ENCODE measurements at regions not wholly inside any gene's neighbourhood (a gene's known extent, or its start where the extent isn't known, plus 50 kb on each side); places are given as distances from the start of the nearest gene placed in this dataset.

- no TSS peak for BruUV-seq (replicated peaks)
- TF ChIP-seq ZNF695 (CRISPR knock-in tag; IDR thresholded peaks at IDR 0.05) = no peak
- TF ChIP-seq CCNT2 (IDR thresholded peaks at IDR 0.05; ENCODE audit: borderline replicate concordance, extremely low read depth, insufficient read length, low read depth, low read length) = no peak
Measured at GRCh38 chr3:55305696-55306485, 181.2 kb downstream of the WNT5A start.

DNA sequence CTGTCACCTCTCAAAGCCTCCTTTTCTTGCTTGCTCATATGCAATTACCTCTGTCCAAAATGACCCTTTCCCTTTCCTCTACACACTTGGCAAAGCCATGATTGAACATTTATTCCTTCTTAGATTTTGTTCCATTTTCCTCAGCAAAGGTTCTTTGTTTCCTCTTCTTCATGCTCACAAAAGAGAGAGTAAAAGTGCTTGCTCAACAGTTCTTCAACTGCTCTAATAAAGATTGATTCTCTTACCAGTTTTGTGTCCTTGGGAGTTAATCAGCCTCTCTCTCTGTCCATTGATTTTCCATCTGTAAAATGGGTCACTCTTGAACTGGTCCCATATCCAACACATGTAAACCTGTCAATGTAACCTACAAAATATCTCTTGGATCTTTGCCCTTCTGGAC is 186.4 kb downstream of the WNT5A start:
- FAIRE-seq (no peak), DNase-seq (ENCODE audit: extremely low read depth in 1 of 4, low spot score in 3 of 4) (no peak), ATAC-seq (no peak)
- no peaks in the 10 kb centered on the region for H3K79me2 ChIP-seq (ENCODE audit: control insufficient read depth, insufficient read depth, low read length)
- H3K4me1 ChIP-seq (replicated peaks in 1 of 2; ENCODE audit: control insufficient read depth in 2 of 2, insufficient read depth in 2 of 2, low read length in 2 of 2) = no peaks in the 10 kb centered on the region
- no peaks in the 10 kb centered on the region for H3K9me1 ChIP-seq (ENCODE audit: control insufficient read depth, insufficient read depth, low read length)
- H3K4me2 ChIP-seq (ENCODE audit: insufficient read depth, low read length) = no peak overlapping the region
- H3K27ac ChIP-seq (ENCODE audit: extremely low read depth, low read depth, low read length) = no peak overlapping the region
- H3K4me3 ChIP-seq = no peak overlapping the region
- H3K9me3 ChIP-seq (replicated peaks; ENCODE audit: control insufficient read depth, insufficient read depth, low read depth, low read length) = no peaks in the 10 kb centered on the region
- H3K9ac ChIP-seq (ENCODE audit: insufficient read depth in 1 of 2, low read depth in 2 of 2, low read length in 2 of 2) = no peak overlapping the region
- no peaks in the 10 kb centered on the region for H3K36me3 ChIP-seq (ENCODE audit: control insufficient read depth, insufficient read depth, low read length)
- H2AFZ ChIP-seq (ENCODE audit: low read depth, low read length) = no peak overlapping the region
- POLR2A ChIA-PET = no interaction called here
- no peaks in the 10 kb centered on the region for H3K27me3 ChIP-seq (ENCODE audit: control insufficient read depth in 2 of 2, insufficient read depth in 2 of 2, low read length in 2 of 2)
- CTCF ChIA-PET (ENCODE audit: low intra/inter-chr PET ratio) = no interaction called here
- H4K20me1 ChIP-seq (replicated peaks; ENCODE audit: control insufficient read depth, insufficient read depth, low read length) = no peaks in the 10 kb centered on the region
- intact Hi-C loops (cut with micrococcal nuclease) (no loop called here), in situ Hi-C loops (cut with MboI) (no loop called here)
- BruUV-seq (replicated peaks) = no TSS peak
- no peak for TF ChIP-seq BHLHE40 (IDR thresholded peaks at IDR 0.05; ENCODE audit: low read length)
- TF ChIP-seq ZNF589 (CRISPR knock-in tag; IDR thresholded peaks at IDR 0.05; ENCODE audit: low read depth) = no peak
- TF ChIP-seq, protein P1, sequence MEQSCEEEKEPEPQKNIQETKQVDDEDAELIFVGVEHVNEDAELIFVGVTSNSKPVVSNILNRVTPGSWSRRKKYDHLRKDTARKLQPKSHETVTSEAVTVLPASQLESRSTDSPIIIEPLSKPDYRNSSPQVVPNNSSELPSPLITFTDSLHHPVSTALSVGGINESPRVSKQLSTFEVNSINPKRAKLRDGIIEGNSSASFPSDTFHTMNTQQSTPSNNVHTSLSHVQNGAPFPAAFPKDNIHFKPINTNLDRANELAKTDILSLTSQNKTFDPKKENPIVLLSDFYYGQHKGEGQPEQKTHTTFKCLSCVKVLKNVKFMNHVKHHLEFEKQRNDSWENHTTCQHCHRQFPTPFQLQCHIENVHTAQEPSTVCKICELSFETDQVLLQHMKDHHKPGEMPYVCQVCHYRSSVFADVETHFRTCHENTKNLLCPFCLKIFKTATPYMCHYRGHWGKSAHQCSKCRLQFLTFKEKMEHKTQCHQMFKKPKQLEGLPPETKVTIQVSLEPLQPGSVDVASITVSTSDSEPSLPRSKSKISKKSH (CRISPR knock-in tag; IDR thresholded peaks at IDR 0.05) = no peak
- no peak for TF ChIP-seq HDAC8 (tag; IDR thresholded peaks at IDR 0.05)

More at GRCh38 chr3:55305696-55306485, 181.2 kb downstream of the WNT5A start:
- Histone ChIP-seq H3K27me3 (ENCODE audit: control insufficient read depth in 2 of 2, insufficient read depth in 2 of 2, low read length in 2 of 2) (no peaks in the 10 kb centered on the region), H3K4me2 (ENCODE audit: insufficient read depth, low read length) (no peak overlapping the region), H3K27ac (ENCODE audit: extremely low read depth, low read depth, low read length) (no peak overlapping the region), H3K9me1 (ENCODE audit: control insufficient read depth, insufficient read depth, low read length) (no peaks in the 10 kb centered on the region), H3K4me1 (replicated peaks in 1 of 2; ENCODE audit: control insufficient read depth in 2 of 2, insufficient read depth in 2 of 2, low read length in 2 of 2) (no peaks in the 10 kb centered on the region), H3K4me3 (no peak overlapping the region), H2AFZ (ENCODE audit: low read depth, low read length) (no peak overlapping the region), H3K9ac (ENCODE audit: insufficient read depth in 1 of 2, low read depth in 2 of 2, low read length in 2 of 2) (no peak overlapping the region), H3K36me3 (ENCODE audit: control insufficient read depth, insufficient read depth, low read length) (no peaks in the 10 kb centered on the region), H3K9me3 (replicated peaks; ENCODE audit: control insufficient read depth, insufficient read depth, low read depth, low read length) (no peaks in the 10 kb centered on the region), H4K20me1 (replicated peaks; ENCODE audit: control insufficient read depth, insufficient read depth, low read length) (no peaks in the 10 kb centered on the region), H3K79me2 (ENCODE audit: control insufficient read depth, insufficient read depth, low read length) (no peaks in the 10 kb centered on the region)
- 0% methylated on average over 5 of the region's 5 CpGs for WGBS (ENCODE audit: insufficient coverage, low coverage, missing lambda C conversion rate)
- no peak for ATAC-seq
- CTCF ChIA-PET (ENCODE audit: low intra/inter-chr PET ratio) = no interaction called here
- no peak for FAIRE-seq
- POLR2A ChIA-PET = no interaction called here
- intact Hi-C loops (cut with micrococcal nuclease) (no loop called here), in situ Hi-C loops (cut with MboI) (no loop called here)
- DNase-seq (ENCODE audit: extremely low read depth in 1 of 4, low spot score in 3 of 4) = no peak
